ENCODE measurements at regions not wholly inside any gene's neighbourhood (a gene's known extent, or its start where the extent isn't known, plus 50 kb on each side); places are given as distances from the start of the nearest gene placed in this dataset.

GRCh38 chr10:21293518-21294356 is 231.7 kb downstream of the SKIDA1 start:
- H3K4me1 ChIP-seq (ENCODE audit: control insufficient read depth in 3 of 3, insufficient read depth in 2 of 3, low read depth in 1 of 3, low read length in 2 of 3) = no peaks in the 10 kb centered on the region
- H3K27ac ChIP-seq (ENCODE audit: low read depth in 1 of 3, low read length in 2 of 3) = no peak overlapping the region
- H3K9me3 ChIP-seq (ENCODE audit: control insufficient read depth in 2 of 2, insufficient read depth in 1 of 2, low read depth in 1 of 2, low read length in 1 of 2) = no peaks in the 10 kb centered on the region
- 42 to 58% (median 53%) methylated on average over 9 of the region's 9 CpGs for WGBS, 3 donors
- H3K36me3 ChIP-seq (ENCODE audit: control insufficient read depth in 3 of 3, insufficient read depth in 2 of 3, low read depth in 1 of 3, low read length in 3 of 3) = no peaks in the 10 kb centered on the region
- FAIRE-seq = no peak
- H3K27me3 ChIP-seq (ENCODE audit: control insufficient read depth in 3 of 3, insufficient read depth in 3 of 3, low read length in 3 of 3) = peaks cover 0 to 16% (median 2%) of the 10 kb centered on the region in 3 donors
- DNase-seq = no peak
- no peak overlapping the region for H3K4me3 ChIP-seq (ENCODE audit: low read depth in 1 of 3, low read length in 3 of 3)

- Histone ChIP-seq H3K36me3 (ENCODE audit: control insufficient read depth in 3 of 3, insufficient read depth in 2 of 3, low read depth in 1 of 3, low read length in 3 of 3) (no peaks in the 10 kb centered on the region), H3K4me3 (ENCODE audit: low read depth in 1 of 3, low read length in 3 of 3) (no peak overlapping the region), H3K9me3 (ENCODE audit: control insufficient read depth in 2 of 2, insufficient read depth in 1 of 2, low read depth in 1 of 2, low read length in 1 of 2) (no peaks in the 10 kb centered on the region), H3K27ac (ENCODE audit: low read depth in 1 of 3, low read length in 2 of 3) (peak overlapping the region in 1 of 3 donors; percentile 38), H3K4me1 (ENCODE audit: control insufficient read depth in 3 of 3, insufficient read depth in 2 of 3, low read depth in 1 of 3, low read length in 2 of 3) (no peaks in the 10 kb centered on the region), H3K27me3 (ENCODE audit: control insufficient read depth in 3 of 3, insufficient read depth in 3 of 3, low read length in 3 of 3) (peaks cover 0 to 16% (median 2%) of the 10 kb centered on the region in 3 donors)
- WGBS, 3 donors = 4 to 6% (median 5%) methylated on average over 14 of the region's 14 CpGs
- FAIRE-seq (no peak), DNase-seq (peak; percentile 2 to 25)
Measured at GRCh38 chr10:21292763-21293517, 232.5 kb downstream of the SKIDA1 start.

DNA sequence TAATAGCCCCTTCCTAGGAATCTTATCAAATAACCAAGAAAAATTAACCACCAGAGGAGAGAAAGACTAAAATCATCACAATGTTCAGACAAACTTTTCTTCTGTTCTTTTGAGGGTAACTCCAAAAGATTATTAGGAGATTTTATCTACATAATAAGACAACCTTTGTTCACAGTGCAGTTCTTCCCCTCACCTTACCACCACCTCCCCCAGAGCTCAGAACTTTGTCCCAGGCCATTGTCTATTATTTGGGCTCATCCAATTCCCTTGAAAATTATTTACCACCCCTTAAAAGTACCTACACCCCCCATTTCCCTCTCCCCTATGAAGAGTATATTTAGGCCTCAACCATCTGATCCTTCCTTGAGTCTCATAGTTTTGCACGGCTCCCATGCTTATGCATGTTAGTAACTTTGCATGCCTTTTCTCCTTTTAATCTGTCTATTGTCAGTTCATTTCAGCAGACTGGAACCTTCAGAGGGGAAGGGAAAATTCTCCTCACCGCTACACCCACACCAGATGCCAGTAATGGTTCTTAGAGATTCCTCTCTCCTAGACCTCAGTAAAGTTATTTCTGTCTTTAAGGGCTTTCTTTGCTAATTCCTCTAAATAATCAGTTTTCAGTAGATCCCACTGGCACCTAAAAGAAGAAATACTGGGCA is 234.9 kb downstream of the SKIDA1 start:
- 79 to 95% (median 88%) methylated on average over 2 of the region's 2 CpGs for WGBS, 3 donors
- FAIRE-seq = no peak

GRCh38 chr10:21289961-21290360 is 235.5 kb downstream of the SKIDA1 start:
- no peak for DNase-seq
- no peaks in the 10 kb centered on the region for H3K4me1 ChIP-seq (ENCODE audit: control insufficient read depth in 3 of 3, insufficient read depth in 2 of 3, low read depth in 1 of 3, low read length in 2 of 3)
- peaks cover 0 to 8% of the 10 kb centered on the region in 2 donors for H3K9me3 ChIP-seq (ENCODE audit: control insufficient read depth in 2 of 2, insufficient read depth in 1 of 2, low read depth in 1 of 2, low read length in 1 of 2)
- 88 to 90% (median 90%) methylated on average over 1 of the region's 1 CpG for WGBS, 3 donors
- no peak overlapping the region for H3K27ac ChIP-seq (ENCODE audit: low read depth in 1 of 3, low read length in 2 of 3)
- FAIRE-seq = no peak
- no peaks in the 10 kb centered on the region for H3K36me3 ChIP-seq (ENCODE audit: control insufficient read depth in 3 of 3, insufficient read depth in 2 of 3, low read depth in 1 of 3, low read length in 3 of 3)
- no peak overlapping the region for H3K4me3 ChIP-seq (ENCODE audit: low read depth in 1 of 3, low read length in 3 of 3)
- peaks cover 0 to 18% (median 0%) of the 10 kb centered on the region in 3 donors for H3K27me3 ChIP-seq (ENCODE audit: control insufficient read depth in 3 of 3, insufficient read depth in 3 of 3, low read length in 3 of 3)

More for the DNA sequence above, 234.9 kb downstream of the SKIDA1 start:
- Histone ChIP-seq H3K36me3 (ENCODE audit: control insufficient read depth in 3 of 3, insufficient read depth in 2 of 3, low read depth in 1 of 3, low read length in 3 of 3) (no peaks in the 10 kb centered on the region), H3K27me3 (ENCODE audit: control insufficient read depth in 3 of 3, insufficient read depth in 3 of 3, low read length in 3 of 3) (peaks cover 0 to 16% (median 0%) of the 10 kb centered on the region in 3 donors), H3K27ac (ENCODE audit: low read depth in 1 of 3, low read length in 2 of 3) (no peak overlapping the region), H3K4me1 (ENCODE audit: control insufficient read depth in 3 of 3, insufficient read depth in 2 of 3, low read depth in 1 of 3, low read length in 2 of 3) (no peaks in the 10 kb centered on the region), H3K9me3 (ENCODE audit: control insufficient read depth in 2 of 2, insufficient read depth in 1 of 2, low read depth in 1 of 2, low read length in 1 of 2) (peaks cover 0 to 8% of the 10 kb centered on the region in 2 donors), H3K4me3 (ENCODE audit: low read depth in 1 of 3, low read length in 3 of 3) (no peak overlapping the region)
- no peak for DNase-seq

GRCh38 chr10:21289271-21289670 is 236.2 kb downstream of the SKIDA1 start:
- no peaks in the 10 kb centered on the region for H3K4me1 ChIP-seq (ENCODE audit: control insufficient read depth in 3 of 3, insufficient read depth in 2 of 3, low read depth in 1 of 3, low read length in 2 of 3)
- peaks cover 0 to 13% (median 0%) of the 10 kb centered on the region in 3 donors for H3K27me3 ChIP-seq (ENCODE audit: control insufficient read depth in 3 of 3, insufficient read depth in 3 of 3, low read length in 3 of 3)
- no peaks in the 10 kb centered on the region for H3K36me3 ChIP-seq (ENCODE audit: control insufficient read depth in 3 of 3, insufficient read depth in 2 of 3, low read depth in 1 of 3, low read length in 3 of 3)
- no peak for DNase-seq
- no peak overlapping the region for H3K27ac ChIP-seq (ENCODE audit: low read depth in 1 of 3, low read length in 2 of 3)
- WGBS, 3 donors = 65 to 77% (median 71%) methylated on average over 3 of the region's 3 CpGs
- no peak overlapping the region for H3K4me3 ChIP-seq (ENCODE audit: low read depth in 1 of 3, low read length in 3 of 3)
- H3K9me3 ChIP-seq (ENCODE audit: control insufficient read depth in 2 of 2, insufficient read depth in 1 of 2, low read depth in 1 of 2, low read length in 1 of 2) = peaks cover 0 to 8% of the 10 kb centered on the region in 2 donors
- no peak for FAIRE-seq

GRCh38 chr10:21285742-21286331 is 239.6 kb downstream of the SKIDA1 start:
- no peaks in the 10 kb centered on the region for H3K4me1 ChIP-seq (ENCODE audit: control insufficient read depth in 3 of 3, insufficient read depth in 2 of 3, low read depth in 1 of 3, low read length in 2 of 3)
- no peak overlapping the region for H3K27ac ChIP-seq (ENCODE audit: low read depth in 1 of 3, low read length in 2 of 3)
- peaks cover 0 to 8% of the 10 kb centered on the region in 2 donors for H3K9me3 ChIP-seq (ENCODE audit: control insufficient read depth in 2 of 2, insufficient read depth in 1 of 2, low read depth in 1 of 2, low read length in 1 of 2)
- H3K27me3 ChIP-seq (ENCODE audit: control insufficient read depth in 3 of 3, insufficient read depth in 3 of 3, low read length in 3 of 3) = peaks cover 0 to 2% (median 0%) of the 10 kb centered on the region in 3 donors
- no peaks in the 10 kb centered on the region for H3K36me3 ChIP-seq (ENCODE audit: control insufficient read depth in 3 of 3, insufficient read depth in 2 of 3, low read depth in 1 of 3, low read length in 3 of 3)
- no peak for DNase-seq
- no peak for FAIRE-seq
- 84 to 88% (median 87%) methylated on average over 4 of the region's 4 CpGs for WGBS, 3 donors
- no peak overlapping the region for H3K4me3 ChIP-seq (ENCODE audit: low read depth in 1 of 3, low read length in 3 of 3)

DNA sequence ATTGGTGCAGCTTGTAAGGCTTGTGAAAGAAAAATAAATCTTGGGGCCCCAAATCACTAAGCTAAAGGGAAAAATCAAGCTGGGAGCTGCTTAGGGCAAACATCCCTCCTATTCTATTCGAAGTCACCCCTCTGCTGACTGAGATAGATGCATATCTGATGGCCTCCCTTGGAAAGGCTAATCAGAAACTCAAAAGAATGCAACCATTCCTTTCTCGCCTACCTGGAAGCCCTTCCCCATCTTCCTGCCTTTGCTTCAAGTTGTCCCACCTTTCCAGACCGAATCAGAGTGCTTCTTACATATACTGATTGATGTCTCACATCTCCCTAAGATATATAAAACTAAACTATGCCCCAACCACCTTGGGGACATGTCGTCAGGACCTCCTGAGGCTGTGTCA is 240.3 kb downstream of the SKIDA1 start:
- FAIRE-seq = no peak
- H3K27me3 ChIP-seq (ENCODE audit: control insufficient read depth in 3 of 3, insufficient read depth in 3 of 3, low read length in 3 of 3) = peaks cover 0 to 2% (median 0%) of the 10 kb centered on the region in 3 donors
- no peak overlapping the region for H3K27ac ChIP-seq (ENCODE audit: low read depth in 1 of 3, low read length in 2 of 3)
- H3K4me1 ChIP-seq (ENCODE audit: control insufficient read depth in 3 of 3, insufficient read depth in 2 of 3, low read depth in 1 of 3, low read length in 2 of 3) = no peaks in the 10 kb centered on the region
- no peak for DNase-seq
- peaks cover 0 to 8% of the 10 kb centered on the region in 2 donors for H3K9me3 ChIP-seq (ENCODE audit: control insufficient read depth in 2 of 2, insufficient read depth in 1 of 2, low read depth in 1 of 2, low read length in 1 of 2)
- 45 to 67% (median 47%) methylated on average over 4 of the region's 4 CpGs for WGBS, 3 donors
- H3K36me3 ChIP-seq (ENCODE audit: control insufficient read depth in 3 of 3, insufficient read depth in 2 of 3, low read depth in 1 of 3, low read length in 3 of 3) = no peaks in the 10 kb centered on the region
- H3K4me3 ChIP-seq (ENCODE audit: low read depth in 1 of 3, low read length in 3 of 3) = no peak overlapping the region

- Histone ChIP-seq H3K4me3 (ENCODE audit: low read depth in 1 of 3, low read length in 3 of 3) (no peak overlapping the region), H3K9me3 (ENCODE audit: control insufficient read depth in 2 of 2, insufficient read depth in 1 of 2, low read depth in 1 of 2, low read length in 1 of 2) (peaks cover 0 to 8% of the 10 kb centered on the region in 2 donors), H3K27me3 (ENCODE audit: control insufficient read depth in 3 of 3, insufficient read depth in 3 of 3, low read length in 3 of 3) (peaks cover 0 to 2% (median 0%) of the 10 kb centered on the region in 3 donors), H3K36me3 (ENCODE audit: control insufficient read depth in 3 of 3, insufficient read depth in 2 of 3, low read depth in 1 of 3, low read length in 3 of 3) (no peaks in the 10 kb centered on the region), H3K27ac (ENCODE audit: low read depth in 1 of 3, low read length in 2 of 3) (no peak overlapping the region), H3K4me1 (ENCODE audit: control insufficient read depth in 3 of 3, insufficient read depth in 2 of 3, low read depth in 1 of 3, low read length in 2 of 3) (no peaks in the 10 kb centered on the region)
- no peak for DNase-seq
- FAIRE-seq = no peak
- 74 to 78% (median 77%) methylated on average over 2 of the region's 2 CpGs for WGBS, 3 donors
Measured at GRCh38 chr10:21284301-21284700, 241.2 kb downstream of the SKIDA1 start.

Measured in small intestine (tissue), 7 donors.